ENCODE measurements at regions not wholly inside any gene's neighbourhood (a gene's known extent, or its start where the extent isn't known, plus 50 kb on each side); places are given as distances from the start of the nearest gene placed in this dataset.
A peak's percentile ranks its signal among the peaks of the same experiment; 100 is the strongest.

- 0 out of 2 replicates have a peak, but pooled peaks have one; percentile 21 for TF ChIP-seq FOXA1 (IDR thresholded peaks at IDR 0.05)
- peak; percentile 86 for TF ChIP-seq FOXA1 (CRISPR knock-in tag; IDR thresholded peaks at IDR 0.05)
- no peak for TF ChIP-seq RXRB (CRISPR knock-in tag; IDR thresholded peaks at IDR 0.05; ENCODE audit: borderline replicate concordance)
- peak; percentile 69; the same call in 1 of the 2 replicates for TF ChIP-seq ZNF792 (CRISPR knock-in tag; IDR thresholded peaks at IDR 0.05)
- no peak for TF ChIP-seq SNAI1 (CRISPR knock-in tag; IDR thresholded peaks at IDR 0.05; ENCODE audit: borderline replicate concordance)
- TF ChIP-seq NAIF1 (CRISPR knock-in tag; IDR thresholded peaks at IDR 0.05; ENCODE audit: borderline replicate concordance) = no peak
- TF ChIP-seq REST (IDR thresholded peaks at IDR 0.05; ENCODE audit: borderline replicate concordance in 1 of 2, low read depth in 1 of 2, low read length in 2 of 2) = no peak
- TF ChIP-seq ARNT (IDR thresholded peaks at IDR 0.05) = no peak
- TF ChIP-seq ZNF281 (CRISPR knock-in tag; IDR thresholded peaks at IDR 0.05; ENCODE audit: borderline replicate concordance) = no peak
- TF ChIP-seq PRDM10 (CRISPR knock-in tag; IDR thresholded peaks at IDR 0.05; ENCODE audit: low read depth) = no peak
- TF ChIP-seq IKZF4 (CRISPR knock-in tag; IDR thresholded peaks at IDR 0.05; ENCODE audit: borderline replicate concordance, low read depth, not compliant biosample characterization) = no peak
- TF ChIP-seq ARNT2 (CRISPR knock-in tag; IDR thresholded peaks at IDR 0.05; ENCODE audit: low read depth) = no peak
- TF ChIP-seq MBD4 (IDR thresholded peaks at IDR 0.05; ENCODE audit: borderline replicate concordance, low read length) = no peak; the same call in 1 of the 2 replicates
- TF ChIP-seq BRD4 (CRISPR knock-in tag; IDR thresholded peaks at IDR 0.05) = no peak
- TF ChIP-seq ZNF788 (CRISPR knock-in tag; IDR thresholded peaks at IDR 0.05; ENCODE audit: borderline replicate concordance) = no peak
- no peak for TF ChIP-seq ZNF224 (CRISPR knock-in tag; IDR thresholded peaks at IDR 0.05)
- TF ChIP-seq SP1 (IDR thresholded peaks at IDR 0.05) = no peak
- no peak for TF ChIP-seq SP1 (CRISPR knock-in tag; IDR thresholded peaks at IDR 0.05)
Observed at GRCh38 chr4:53781629-53782457, 190.6 kb upstream of the LNX1 start (continued).
